GM23248 (cell line): ENCODE measurements at regions not wholly inside any gene's neighbourhood (a gene's known extent, or its start where the extent isn't known, plus 50 kb on each side); places are given as distances from the start of the nearest gene placed in this dataset.

Experiments
- EZH2 ChIP-seq: fragments of 200-600 bp; sonication (generic); IDR thresholded peaks from 2 replicates; pipeline ENCODE4 v1.6.1; 2018; ENCODE audit warnings: antibody characterized with exemption, mild to moderate bottlenecking; ENCODE audit not compliant: insufficient read depth, poor library complexity, severe bottlenecking
- EZH2phosphoT487 ChIP-seq: fragments of 200-600 bp; sonication (generic); IDR thresholded peaks from 2 replicates; pipeline ENCODE4 v1.6.1; 2018; ENCODE audit warnings: antibody characterized with exemption, moderate library complexity, mild to moderate bottlenecking, low read depth; ENCODE audit not compliant: insufficient read depth

DNA sequence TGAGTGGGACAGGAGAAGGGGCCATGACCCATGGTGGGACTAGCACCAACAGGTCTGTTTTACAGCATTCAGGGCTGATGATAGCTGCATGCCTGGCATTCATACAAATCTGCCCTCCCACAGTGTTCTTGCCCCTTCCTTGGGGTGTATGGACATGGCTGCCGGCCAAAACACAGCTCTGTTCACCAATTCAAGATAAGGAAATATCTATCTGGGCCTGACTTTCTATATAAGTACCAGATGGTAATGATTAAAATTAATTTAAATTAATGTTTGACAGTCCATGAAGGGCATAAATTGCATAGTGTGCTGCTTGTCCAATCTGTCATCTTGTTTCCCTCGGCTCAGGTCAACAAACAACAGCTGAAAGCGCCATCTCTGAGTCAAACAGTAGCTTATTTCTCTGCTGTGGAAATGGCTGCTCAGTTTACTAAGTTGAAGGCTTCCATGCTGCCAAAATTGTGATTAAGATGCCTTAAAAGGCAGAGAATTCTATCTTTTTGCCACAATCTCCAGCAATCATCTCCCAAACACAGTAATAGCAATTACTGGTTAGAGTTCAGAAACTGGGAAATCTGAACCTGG lies 67.0 kb upstream of the TSPAN7 start:
- TF ChIP-seq EZH2 (no peak), EZH2phosphoT487 (no peak)
